H1 (cell line): ENCODE measurements at regions not wholly inside any gene's neighbourhood (a gene's known extent, or its start where the extent isn't known, plus 50 kb on each side); places are given as distances from the start of the nearest gene placed in this dataset.

ENCODE experiments used
- CTCF ChIA-PET: fragments of 300-600 bp; sonication (Branson Sonifier 250); formaldehyde crosslinking; loops from one replicate; lab custom pipeline; 2021; ENCODE audit not compliant: partially characterized antibody; lab: Charles Lee
- POLR2A ChIA-PET: fragments of 300-600 bp; sonication (Branson Sonifier 250); formaldehyde crosslinking; loops from one replicate; lab custom pipeline; 2021; ENCODE audit warnings: inconsistent platforms; ENCODE audit not compliant: partially characterized antibody; lab: Charles Lee
- DNase-seq, 2 experiments: peaks; one replicate each; pipeline versions ENCODE4 v3.0.0 to v3.0.0-alpha.2; 2010 to 2022; ENCODE audit warnings: low spot score in 2 of 2, low read depth in 1 of 2, mixed read lengths in 1 of 2
- FAIRE-seq: peaks from 2 replicates; lab custom pipeline; 2011; peaks lifted over from hg19 to GRCh38; lab: Jason Lieb, UNC
- H2AFZ ChIP-seq: 2 replicates; pipeline ENCODE4 v1.8.1; 2012; ENCODE audit warnings: low read length, inconsistent platforms
- H2AK5ac ChIP-seq: 2 replicates; pipeline ENCODE4 v1.6.1; 2013; ENCODE audit warnings: low read depth, low read length
- H2BK120ac ChIP-seq: replicated peaks from 2 replicates; pipeline ENCODE3; 2013; ENCODE audit warnings: low read depth, low read length, inconsistent platforms
- H2BK12ac ChIP-seq: 2 replicates; pipeline ENCODE4 v1.6.1; 2013; ENCODE audit warnings: low read depth, low read length
- H2BK15ac ChIP-seq: 2 replicates; pipeline ENCODE4 v1.6.1; 2013; ENCODE audit warnings: low read length
- H2BK20ac ChIP-seq: 2 replicates; pipeline ENCODE4 v1.6.1; 2013; ENCODE audit warnings: low read length
- H2BK5ac ChIP-seq: 2 replicates; pipeline ENCODE4 v1.6.1; 2013; ENCODE audit warnings: low read depth, low read length
- H3K14ac ChIP-seq: 2 replicates; pipeline ENCODE4 v1.6.1; 2013; ENCODE audit warnings: inconsistent platforms; ENCODE audit not compliant: insufficient read length
- H3K18ac ChIP-seq: 2 replicates; pipeline ENCODE4 v1.6.1; 2013; ENCODE audit warnings: low read length; ENCODE audit errors: extremely low read depth
- H3K23ac ChIP-seq: 2 replicates; pipeline ENCODE4 v1.6.1; 2013; ENCODE audit warnings: inconsistent platforms; ENCODE audit not compliant: insufficient read length
- H3K23me2 ChIP-seq: 2 replicates; pipeline ENCODE4 v1.6.1; 2013; ENCODE audit warnings: low read depth, low read length
- H3K27ac ChIP-seq: 2 replicates; pipeline ENCODE4 v1.6.1; 2011; ENCODE audit warnings: low read depth, low read length, inconsistent platforms
- H3K27me3 ChIP-seq, 4 experiments: replicated peaks in 1 of 4; 1 replicate in 1 of 4; 2 replicates in 3 of 4; pipeline versions ENCODE4 v1.6.1 to v1.8.1; 2011 to 2013; ENCODE audit warnings: low read length in 3 of 4, mild to moderate bottlenecking in 3 of 4, inconsistent platforms in 2 of 4, mixed read lengths in 2 of 4, moderate library complexity in 1 of 4; ENCODE audit not compliant: control insufficient read depth in 3 of 4, insufficient read depth in 3 of 4; ENCODE audit errors: extremely low read depth in 1 of 4
- H3K36me3 ChIP-seq, 4 experiments: 2 replicates each; pipeline versions ENCODE4 v1.6.1 to v1.8.1; 2011 to 2013; ENCODE audit warnings: mild to moderate bottlenecking in 4 of 4, low read length in 3 of 4, moderate library complexity in 2 of 4, control low read depth in 1 of 4, inconsistent platforms in 1 of 4; ENCODE audit not compliant: insufficient read depth in 4 of 4, control insufficient read depth in 2 of 4
- H3K4ac ChIP-seq: replicated peaks from 2 replicates; pipeline ENCODE3; 2013; ENCODE audit warnings: low read length, low read depth, mixed read lengths, inconsistent platforms; ENCODE audit not compliant: insufficient read length
- H3K4me1 ChIP-seq, 4 experiments: replicated peaks in 1 of 4; 1 replicate in 1 of 4; 2 replicates in 3 of 4; pipeline versions ENCODE4 v1.6.1 to v1.8.1; 2011 to 2013; ENCODE audit warnings: low read length in 3 of 4, inconsistent platforms in 2 of 4, mixed read lengths in 1 of 4; ENCODE audit not compliant: insufficient read depth in 4 of 4, control insufficient read depth in 3 of 4
- H3K4me2 ChIP-seq, 2 experiments: 2 replicates each; pipeline versions ENCODE4 v1.6.1 to v1.8.1; 2011 to 2013; ENCODE audit warnings: low read depth in 2 of 2, low read length in 2 of 2, control low read depth in 1 of 2, inconsistent platforms in 1 of 2, mild to moderate bottlenecking in 1 of 2; ENCODE audit not compliant: insufficient read depth in 1 of 2
- H3K4me3 ChIP-seq, 4 experiments: fragments of 200-600, 300-600 bp in 1 of 4; sonication (generic), shearing (Covaris generic), sonication (Bioruptor Twin) in 1 of 4; 2 replicates each; pipeline versions ENCODE4 v1.5.1 to v1.8.1; 2011 to 2016; ENCODE audit warnings: low read length in 4 of 4, low read depth in 3 of 4, control low read depth in 2 of 4, inconsistent platforms in 2 of 4, mild to moderate bottlenecking in 2 of 4, mixed read lengths in 1 of 4, moderate library complexity in 1 of 4; ENCODE audit not compliant: insufficient read depth in 2 of 4; ENCODE audit errors: extremely low read depth in 1 of 4
- H3K56ac ChIP-seq: replicated peaks from 2 replicates; pipeline ENCODE3; 2013; ENCODE audit warnings: low read depth, mild to moderate bottlenecking, mixed read lengths, low read length, inconsistent platforms; ENCODE audit not compliant: insufficient read length
- H3K79me1 ChIP-seq: 2 replicates; pipeline ENCODE4 v1.6.1; 2013; ENCODE audit warnings: low read depth, low read length, control low read depth
- H3K79me2 ChIP-seq, 2 experiments: 2 replicates each; pipeline versions ENCODE4 v1.6.1 to v1.8.1; 2012 to 2013; ENCODE audit warnings: low read length in 2 of 2, mild to moderate bottlenecking in 2 of 2, inconsistent platforms in 1 of 2; ENCODE audit not compliant: insufficient read depth in 2 of 2, control insufficient read depth in 1 of 2
- H3K9ac ChIP-seq, 4 experiments: replicated peaks in 1 of 4; 1 replicate in 1 of 4; 2 replicates in 3 of 4; pipeline versions ENCODE4 v1.6.1 to v1.8.1; 2011 to 2013; ENCODE audit warnings: low read depth in 3 of 4, low read length in 3 of 4, control low read depth in 2 of 4, mild to moderate bottlenecking in 2 of 4, moderate library complexity in 2 of 4, inconsistent platforms in 1 of 4; ENCODE audit errors: extremely low read depth in 1 of 4
- H3K9me3 ChIP-seq, 2 experiments: 2 replicates each; pipeline versions ENCODE4 v1.6.1 to v1.8.1; 2012 to 2013; ENCODE audit warnings: mild to moderate bottlenecking in 2 of 2, moderate library complexity in 2 of 2, control low read depth in 1 of 2, inconsistent platforms in 1 of 2, low read depth in 1 of 2, low read length in 1 of 2, mixed read lengths in 1 of 2; ENCODE audit not compliant: insufficient read depth in 2 of 2
- H4K20me1 ChIP-seq, 2 experiments: replicated peaks in 1 of 2; 2 replicates each; pipeline versions ENCODE3 to v1.8.1; 2011 to 2013; ENCODE audit warnings: inconsistent platforms in 2 of 2, low read length in 2 of 2, mild to moderate bottlenecking in 1 of 2; ENCODE audit not compliant: insufficient read depth in 2 of 2, control insufficient read depth in 1 of 2
- H4K5ac ChIP-seq: 2 replicates; pipeline ENCODE4 v1.6.1; 2013; ENCODE audit warnings: low read length, low read depth, mixed read lengths, inconsistent platforms; ENCODE audit not compliant: insufficient read length
- H4K8ac ChIP-seq: 2 replicates; pipeline ENCODE4 v1.8.0; 2013; ENCODE audit warnings: mild to moderate bottlenecking, moderate library complexity, low read length, inconsistent platforms; ENCODE audit not compliant: insufficient read depth; ENCODE audit errors: extremely low read depth
- H4K91ac ChIP-seq: replicated peaks from 2 replicates; pipeline ENCODE3; 2013; ENCODE audit warnings: low read length, mixed read lengths, inconsistent platforms; ENCODE audit not compliant: insufficient read length
- ASH2L ChIP-seq: fragments of 200-600, 300-600 bp; sonication (generic); IDR thresholded peaks from one replicate; pipeline ENCODE4 v1.7.1; 2017; ENCODE audit warnings: low read length
- BRCA1 ChIP-seq: IDR thresholded peaks from 2 replicates; pipeline ENCODE4 v1.6.1; 2012; ENCODE audit warnings: low read depth, low read length, improper control_type of control experiment
- EP300 ChIP-seq, 2 experiments: IDR thresholded peaks; 1 replicate in 1 of 2; 2 replicates in 1 of 2; pipeline ENCODE4 v1.6.1; 2011 to 2012; ENCODE audit warnings: low read depth in 2 of 2, low read length in 2 of 2, mild to moderate bottlenecking in 2 of 2, borderline replicate concordance in 1 of 2, inconsistent platforms in 1 of 2, moderate library complexity in 1 of 2
- NANOG ChIP-seq: IDR thresholded peaks from 2 replicates; pipeline ENCODE4 v1.6.1; 2011; ENCODE audit warnings: low read length, low read depth, mild to moderate bottlenecking, inconsistent platforms; ENCODE audit not compliant: insufficient read depth, poor library complexity, severe bottlenecking
- PHF8 ChIP-seq: fragments of 200-600 bp; sonication (generic); conservative IDR thresholded peaks from 2 replicates; pipeline ENCODE4 v1.7.1; 2012; ENCODE audit warnings: low read depth, mild to moderate bottlenecking, inconsistent platforms, low read length, moderate library complexity
- RFX5 ChIP-seq: IDR thresholded peaks from 2 replicates; pipeline ENCODE4 v1.6.1; 2011; ENCODE audit warnings: low read depth, low read length, improper control_type of control experiment, borderline replicate concordance
- RNF2 ChIP-seq: fragments of 200-900, 300-1000 bp; sonication (generic); IDR thresholded peaks from 2 replicates; pipeline ENCODE4 v1.7.1; 2016; ENCODE audit warnings: borderline replicate concordance, low read depth, mild to moderate bottlenecking, antibody characterized with exemption, low read length; ENCODE audit not compliant: poor library complexity, severe bottlenecking; ENCODE audit errors: missing control alignments
- SAP30 ChIP-seq: fragments of 300-600 bp; sonication (generic); IDR thresholded peaks from 2 replicates; pipeline ENCODE4 v1.7.1; 2012; ENCODE audit warnings: low read length, moderate library complexity, mild to moderate bottlenecking, inconsistent platforms; ENCODE audit not compliant: insufficient read depth, insufficient replicate concordance
- SIX5 ChIP-seq: IDR thresholded peaks from 2 replicates; pipeline ENCODE4 v1.6.1; 2011; ENCODE audit warnings: mild to moderate bottlenecking, low read depth, low read length
- SP4 ChIP-seq: IDR thresholded peaks from 2 replicates; pipeline ENCODE4 v1.6.1; 2012; ENCODE audit warnings: low read length, inconsistent platforms
- SRF ChIP-seq: IDR thresholded peaks from 2 replicates; pipeline ENCODE4 v1.6.1; 2011; ENCODE audit warnings: mild to moderate bottlenecking, low read depth, low read length, moderate library complexity
- YY1 ChIP-seq: IDR thresholded peaks from 2 replicates; pipeline ENCODE4 v1.6.1; 2011; ENCODE audit warnings: low read depth, mild to moderate bottlenecking, low read length
- WGBS, 2 experiments: shearing (Covaris generic) in 1 of 2; methylation state at CpG; one replicate each; pipeline versions ENCODE4 v1.1.6 to v1.1.7; 2013 to 2015; ENCODE audit warnings: low lambda C conversion rate in 2 of 2, mixed read lengths in 2 of 2, inconsistent platforms in 1 of 2, low coverage in 1 of 2, missing lambda C conversion rate in 1 of 2; ENCODE audit not compliant: insufficient replicate concordance in 2 of 2, insufficient coverage in 1 of 2, insufficient read length in 1 of 2; ENCODE audit errors: extremely low coverage in 1 of 2, missing lambda C conversion rate in 1 of 2; 5-methylcytosine and 5-hydroxymethylcytosine counted together

DNA sequence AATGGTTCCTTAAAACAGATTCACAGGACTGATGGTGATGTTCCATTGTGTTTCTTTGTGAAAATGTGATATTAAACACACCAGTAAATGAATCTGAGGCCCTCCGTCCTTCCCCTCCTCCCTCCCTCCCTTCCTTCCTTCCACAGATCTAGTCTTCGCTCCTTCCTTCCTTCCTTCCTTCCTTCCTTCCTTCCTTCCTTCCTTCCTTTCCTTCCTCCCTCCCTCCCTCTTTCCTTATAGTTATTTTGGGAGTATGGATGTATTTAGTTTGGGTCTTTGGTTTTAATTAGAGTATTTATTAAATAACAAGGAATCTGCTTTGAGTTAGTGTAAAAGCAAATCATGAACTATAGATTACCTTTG lies 410.8 kb downstream of the PCNX1 start:
- Histone ChIP-seq H3K23me2 (peaks cover 3% of the 10 kb centered on the region; the same call in 1 of the 2 replicates), H2BK120ac (no peak overlapping the region), H3K79me2 (peaks cover 0 to 17% of the 10 kb centered on the region in 2 experiments; a peak in 3 of 4 replicates), H3K4me3 (no peak overlapping the region), H3K23ac (no peak overlapping the region), H3K14ac (no peak overlapping the region), H3K9me3 (no peaks in the 10 kb centered on the region), H3K4ac (no peak overlapping the region), H3K79me1 (no peaks in the 10 kb centered on the region), H2BK5ac (no peak overlapping the region), H3K9ac (no peak overlapping the region), H3K4me2 (no peak overlapping the region), H2BK12ac (no peak overlapping the region), H4K91ac (no peak overlapping the region), H3K27ac (no peak overlapping the region), H3K4me1 (peaks cover 0 to 8% (median 1%) of the 10 kb centered on the region in 4 experiments; a peak in 3 of 7 replicates), H2BK20ac (no peak overlapping the region), H3K18ac (no peak overlapping the region), H2AK5ac (no peak overlapping the region), H4K5ac (no peak overlapping the region), H3K36me3 (no peaks in the 10 kb centered on the region), H2BK15ac (no peak overlapping the region), H3K27me3 (no peaks in the 10 kb centered on the region; a peak in 1 of 7 replicates), H4K20me1 (peaks cover 0 to 2% of the 10 kb centered on the region in 2 experiments), H2AFZ (no peak overlapping the region), H3K56ac (no peak overlapping the region), H4K8ac (no peak overlapping the region)
- TF ChIP-seq SRF = no peak
- no peak for TF ChIP-seq RNF2
- no peak for TF ChIP-seq YY1
- no peak for TF ChIP-seq NANOG
- no peak for TF ChIP-seq PHF8
- TF ChIP-seq SP4 = no peak
- TF ChIP-seq SAP30 = no peak
- TF ChIP-seq EP300 (IDR thresholded peaks at IDR 0.05; ENCODE audit: borderline replicate concordance in 1 of 2, low read depth in 2 of 2, low read length in 2 of 2) = no peak
- no peak for TF ChIP-seq SIX5
- TF ChIP-seq BRCA1 = no peak
- TF ChIP-seq RFX5 = no peak
- TF ChIP-seq ASH2L = no peak
- ChIA-PET CTCF (interaction anchor here (1.1 kb wide), 1 partner anchor 435 kb away, joined by 3 read pairs; no protein-coding TSS in a partner anchor), POLR2A (interaction anchor here (1.9 kb wide), 1 partner anchor 14 kb away, joined by 4 read pairs; no protein-coding TSS in a partner anchor)
- 71% methylated on average over 1 of the region's 2 CpGs; no CpG with 5 or more reads in 1 of the 2 experiments for WGBS, 2 experiments
- DNase-seq (no peak), FAIRE-seq (no peak)
